Mesenchymal stem cell (in vitro differentiated cells and primary cell): ENCODE measurements at regions not wholly inside any gene's neighbourhood (a gene's known extent, or its start where the extent isn't known, plus 50 kb on each side); places are given as distances from the start of the nearest gene placed in this dataset.

Experiments
- DNase-seq: peaks from one replicate; pipeline ENCODE4 v3.0.0-alpha.2; 2013
- H2AFZ ChIP-seq: one replicate; pipeline ENCODE4 v1.6.1; 2013; ENCODE audit warnings: low read depth, mild to moderate bottlenecking, control low read depth, inconsistent platforms, low read length, moderate library complexity
- H2AK5ac ChIP-seq: 2 replicates; pipeline ENCODE4 v1.6.1; 2013; ENCODE audit warnings: low read length, moderate library complexity, mild to moderate bottlenecking, inconsistent platforms; ENCODE audit not compliant: severe bottlenecking
- H2BK120ac ChIP-seq: one replicate; pipeline ENCODE4 v1.6.1; 2013; ENCODE audit warnings: low read depth, mild to moderate bottlenecking, inconsistent platforms, low read length, moderate library complexity
- H2BK12ac ChIP-seq, 2 experiments: one replicate each; pipeline ENCODE4 v1.6.1; 2013; ENCODE audit warnings: inconsistent platforms in 2 of 2, low read length in 2 of 2, mild to moderate bottlenecking in 2 of 2, moderate library complexity in 2 of 2, control low read depth in 1 of 2
- H2BK15ac ChIP-seq: one replicate; pipeline ENCODE4 v1.6.1; 2013; ENCODE audit warnings: mild to moderate bottlenecking, low read depth, inconsistent platforms; ENCODE audit not compliant: poor library complexity, severe bottlenecking
- H2BK5ac ChIP-seq: 2 replicates; pipeline ENCODE4 v1.6.1; 2013; ENCODE audit warnings: low read depth, mild to moderate bottlenecking, low read length, control low read depth, inconsistent platforms; ENCODE audit not compliant: poor library complexity, severe bottlenecking
- H3K14ac ChIP-seq, 2 experiments: one replicate each; pipeline ENCODE4 v1.6.1; 2013; ENCODE audit warnings: inconsistent platforms in 2 of 2, low read length in 2 of 2, control low read depth in 1 of 2, mild to moderate bottlenecking in 1 of 2, moderate library complexity in 1 of 2
- H3K18ac ChIP-seq, 2 experiments: one replicate each; pipeline ENCODE4 v1.6.1; 2013; ENCODE audit warnings: inconsistent platforms in 2 of 2, low read length in 2 of 2, control low read depth in 1 of 2, low read depth in 1 of 2, mild to moderate bottlenecking in 1 of 2
- H3K23ac ChIP-seq, 2 experiments: one replicate each; pipeline ENCODE4 v1.6.1; 2013; ENCODE audit warnings: inconsistent platforms in 2 of 2, low read length in 2 of 2, mild to moderate bottlenecking in 2 of 2, moderate library complexity in 2 of 2, control low read depth in 1 of 2
- H3K27ac ChIP-seq: 2 replicates; pipeline ENCODE4 v1.5.1; 2013; ENCODE audit warnings: mild to moderate bottlenecking, moderate library complexity, low read length, control low read depth, inconsistent platforms; ENCODE audit not compliant: poor library complexity, severe bottlenecking
- H3K27me3 ChIP-seq, 2 experiments: 2 replicates each; pipeline versions ENCODE4 v1.6.1 to v1.7.0; 2013; ENCODE audit warnings: low read length in 2 of 2, mild to moderate bottlenecking in 2 of 2, moderate library complexity in 2 of 2, control low read depth in 1 of 2, inconsistent platforms in 1 of 2; ENCODE audit not compliant: control insufficient read depth in 1 of 2, insufficient read depth in 1 of 2
- H3K36me3 ChIP-seq, 2 experiments: 2 replicates each; pipeline versions ENCODE4 v1.6.1 to v1.7.0; 2013; ENCODE audit warnings: low read length in 2 of 2, control low read depth in 1 of 2, inconsistent platforms in 1 of 2, low read depth in 1 of 2, mild to moderate bottlenecking in 1 of 2; ENCODE audit not compliant: insufficient read depth in 2 of 2, control insufficient read depth in 1 of 2
- H3K4ac ChIP-seq, 2 experiments: one replicate each; pipeline ENCODE4 v1.6.1; 2013; ENCODE audit warnings: inconsistent platforms in 2 of 2, low read length in 2 of 2, mild to moderate bottlenecking in 2 of 2, moderate library complexity in 2 of 2, control low read depth in 1 of 2, low read depth in 1 of 2
- H3K4me1 ChIP-seq: 2 replicates; pipeline ENCODE4 v1.6.1; 2013; ENCODE audit warnings: low read depth, low read length, control low read depth; ENCODE audit not compliant: control insufficient read depth, insufficient read depth
- H3K4me2 ChIP-seq: 2 replicates; pipeline ENCODE4 v1.6.1; 2013; ENCODE audit warnings: low read length, mild to moderate bottlenecking, inconsistent platforms; ENCODE audit not compliant: poor library complexity, severe bottlenecking
- H3K4me3 ChIP-seq, 2 experiments: 2 replicates each; pipeline versions ENCODE4 v1.5.1 to v1.7.0; 2013; ENCODE audit warnings: low read length in 2 of 2, mild to moderate bottlenecking in 2 of 2, control low read depth in 1 of 2, low read depth in 1 of 2; ENCODE audit not compliant: insufficient read depth in 1 of 2
- H3K79me1 ChIP-seq: replicated peaks from 2 replicates; pipeline ENCODE4 v1.6.1; 2013; ENCODE audit warnings: mild to moderate bottlenecking, control low read depth, low read length, inconsistent platforms; ENCODE audit not compliant: poor library complexity, severe bottlenecking
- H3K9ac ChIP-seq: 2 replicates; pipeline ENCODE4 v1.7.0; 2013; ENCODE audit warnings: mild to moderate bottlenecking, low read length, moderate library complexity
- H3K9me3 ChIP-seq: 2 replicates; pipeline ENCODE4 v1.7.0; 2013; ENCODE audit warnings: mild to moderate bottlenecking, low read length; ENCODE audit not compliant: control insufficient read depth
- H4K8ac ChIP-seq: one replicate; pipeline ENCODE4 v1.6.1; 2013; ENCODE audit warnings: inconsistent platforms, mild to moderate bottlenecking, low read length, moderate library complexity
- H4K91ac ChIP-seq: one replicate; pipeline ENCODE4 v1.6.1; 2013; ENCODE audit warnings: mild to moderate bottlenecking, low read length, inconsistent platforms
- WGBS: methylation state at CpG from one replicate; pipeline ENCODE4 v1.1.7; 2013; ENCODE audit warnings: mixed read lengths; 5-methylcytosine and 5-hydroxymethylcytosine counted together

DNA sequence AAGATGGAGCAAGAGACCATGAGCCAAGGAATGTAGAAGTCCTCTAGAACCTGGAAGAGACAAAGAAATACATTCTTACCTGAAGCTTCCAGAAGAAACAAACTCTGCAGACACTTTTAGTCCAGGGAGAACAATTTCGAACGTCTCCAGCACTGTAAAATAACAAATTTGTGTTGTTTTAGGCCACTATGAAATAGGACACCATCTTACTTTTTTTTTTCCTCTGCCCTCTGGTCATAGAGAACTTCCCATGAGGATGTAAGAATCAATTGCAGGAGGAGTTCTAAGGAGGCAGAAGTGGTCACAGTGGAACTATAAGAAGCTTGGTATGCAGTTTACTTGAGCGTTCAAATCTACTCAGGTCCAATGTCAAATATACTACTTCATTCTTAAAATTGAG, 1295.9 kb downstream of the ZPLD1 start:
- no peak overlapping the region for H3K9ac ChIP-seq
- no peak overlapping the region for H2BK15ac ChIP-seq
- no peak overlapping the region for H3K23ac ChIP-seq
- no peak overlapping the region for H4K91ac ChIP-seq
- H2AK5ac ChIP-seq: no peak overlapping the region
- no peak overlapping the region for H3K4ac ChIP-seq
- no peak overlapping the region for H3K14ac ChIP-seq
- H2AFZ ChIP-seq: no peak overlapping the region
- no peak overlapping the region for H3K27ac ChIP-seq
- no peak overlapping the region for H3K4me3 ChIP-seq
- no peak overlapping the region for H2BK120ac ChIP-seq
- no peaks in the 10 kb centered on the region for H3K79me1 ChIP-seq
- no peaks in the 10 kb centered on the region for H3K27me3 ChIP-seq
- H4K8ac ChIP-seq: no peak overlapping the region
- no peaks in the 10 kb centered on the region for H3K36me3 ChIP-seq
- H2BK5ac ChIP-seq: no peak overlapping the region
- no peak overlapping the region for H2BK12ac ChIP-seq
- 80% methylated on average over 1 of the region's 3 CpGs for WGBS
- no peak overlapping the region for H3K18ac ChIP-seq
- DNase-seq: no peak
- H3K9me3 ChIP-seq: peaks cover 12% of the 10 kb centered on the region
- H3K4me2 ChIP-seq: no peak overlapping the region
- H3K4me1 ChIP-seq: no peaks in the 10 kb centered on the region

- Histone ChIP-seq H2BK120ac (no peak overlapping the region), H4K91ac (no peak overlapping the region), H3K36me3 (no peaks in the 10 kb centered on the region), H3K4me1 (no peaks in the 10 kb centered on the region), H2BK15ac (no peak overlapping the region), H4K8ac (no peak overlapping the region), H3K18ac (no peak overlapping the region), H2BK5ac (no peak overlapping the region), H3K27me3 (no peaks in the 10 kb centered on the region), H3K4me2 (no peak overlapping the region), H3K4me3 (no peak overlapping the region), H3K9ac (no peak overlapping the region), H3K27ac (no peak overlapping the region), H2AFZ (no peak overlapping the region), H3K79me1 (no peaks in the 10 kb centered on the region), H3K14ac (no peak overlapping the region), H2BK12ac (no peak overlapping the region), H3K23ac (no peak overlapping the region), H2AK5ac (no peak overlapping the region), H3K4ac (no peak overlapping the region), H3K9me3 (no peaks in the 10 kb centered on the region)
- DNase-seq: no peak
These were observed 1318.2 kb downstream of the ZPLD1 start for GRCh38 chr3:103752986-103753385.

- Histone ChIP-seq H3K23ac (no peak overlapping the region), H3K27me3 (no peaks in the 10 kb centered on the region), H2BK5ac (no peak overlapping the region), H3K4me3 (no peak overlapping the region), H3K79me1 (no peaks in the 10 kb centered on the region), H3K9me3 (peaks cover 10% of the 10 kb centered on the region), H4K8ac (no peak overlapping the region), H2BK15ac (no peak overlapping the region), H3K4ac (no peak overlapping the region), H3K18ac (no peak overlapping the region), H3K36me3 (no peaks in the 10 kb centered on the region), H3K27ac (no peak overlapping the region), H2AK5ac (no peak overlapping the region), H3K4me1 (no peaks in the 10 kb centered on the region), H3K4me2 (no peak overlapping the region), H2BK120ac (no peak overlapping the region), H4K91ac (no peak overlapping the region), H3K9ac (no peak overlapping the region), H2AFZ (no peak overlapping the region), H3K14ac (no peak overlapping the region), H2BK12ac (no peak overlapping the region)
- 96% methylated on average over 10 of the region's 12 CpGs for WGBS
- no peak for DNase-seq
These were observed 1332.8 kb downstream of the ZPLD1 start for GRCh38 chr3:103767635-103768034.

GRCh38 chr3:103785017-103785416, 1350.2 kb downstream of the ZPLD1 start:
- Histone ChIP-seq H3K4ac (no peak overlapping the region), H3K4me3 (no peak overlapping the region), H2BK5ac (no peak overlapping the region), H2AK5ac (no peak overlapping the region), H3K14ac (no peak overlapping the region), H3K23ac (no peak overlapping the region), H2AFZ (no peak overlapping the region), H3K36me3 (no peaks in the 10 kb centered on the region), H3K79me1 (no peaks in the 10 kb centered on the region), H3K18ac (no peak overlapping the region), H4K91ac (no peak overlapping the region), H3K27ac (no peak overlapping the region), H3K9ac (no peak overlapping the region), H2BK12ac (no peak overlapping the region), H2BK15ac (no peak overlapping the region), H3K27me3 (no peaks in the 10 kb centered on the region), H2BK120ac (no peak overlapping the region), H4K8ac (no peak overlapping the region), H3K9me3 (peaks cover 5% of the 10 kb centered on the region), H3K4me2 (no peak overlapping the region), H3K4me1 (no peaks in the 10 kb centered on the region)
- WGBS: 73% methylated on average over 1 of the region's 2 CpGs
- no peak for DNase-seq
